ENCODE measurements at regions not wholly inside any gene's neighbourhood (a gene's known extent, or its start where the extent isn't known, plus 50 kb on each side); places are given as distances from the start of the nearest gene placed in this dataset.
"Not testable (repeated sequence)": the region's sequence is repeated elsewhere in the genome, so short reads cannot be mapped to it uniquely, and the experiment has no call there.

DNA sequence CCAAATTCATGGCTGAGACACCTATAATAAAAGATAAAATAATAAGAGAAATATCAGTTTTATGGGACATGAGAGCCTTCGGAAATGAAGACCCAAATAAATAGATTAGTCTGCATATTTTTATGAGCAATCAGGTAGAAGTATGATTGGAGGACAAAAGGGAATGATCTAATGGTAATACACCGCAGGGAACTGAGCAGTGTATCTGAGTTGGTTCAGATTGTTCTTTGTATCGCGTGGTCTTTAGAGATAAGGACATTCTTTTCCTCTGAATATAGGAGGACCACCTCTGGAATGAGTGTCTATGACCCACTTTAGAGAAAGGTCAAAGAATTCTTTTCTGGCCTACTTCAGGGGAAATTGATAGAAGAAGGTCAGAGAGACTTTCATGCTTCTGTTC lies 801.8 kb upstream of the CHD1 start:
- POLR2A ChIA-PET; H3K9me3 Mint-ChIP-seq (ENCODE audit: insufficient read depth); H3K4me3 Mint-ChIP-seq; DNase-seq; ATAC-seq; H3K36me3 Mint-ChIP-seq (ENCODE audit: low read depth); CTCF ChIA-PET; H3K27ac Mint-ChIP-seq; H3K27me3 Mint-ChIP-seq (ENCODE audit: low read depth); H3K4me1 Mint-ChIP-seq (ENCODE audit: low read depth): not testable (repeated sequence)

- H3K4me3 Mint-ChIP-seq: no peak overlapping the region
- no peaks in the 10 kb centered on the region for H3K27me3 Mint-ChIP-seq (ENCODE audit: low read depth)
- ATAC-seq (no peak), DNase-seq (no peak)
- ChIA-PET CTCF (no interaction called here), POLR2A (no interaction called here)
- H3K27ac Mint-ChIP-seq: no peak overlapping the region
- no peaks in the 10 kb centered on the region for H3K4me1 Mint-ChIP-seq (ENCODE audit: low read depth)
- no peaks in the 10 kb centered on the region for H3K9me3 Mint-ChIP-seq (ENCODE audit: insufficient read depth)
- no peaks in the 10 kb centered on the region for H3K36me3 Mint-ChIP-seq (ENCODE audit: low read depth)
Measured at GRCh38 chr5:99724732-99725290, 796.0 kb upstream of the CHD1 start.

- ATAC-seq (no peak), DNase-seq (no peak)
- POLR2A ChIA-PET: no interaction called here
- Mint-ChIP-seq H3K9me3 (ENCODE audit: insufficient read depth) (no peaks in the 10 kb centered on the region), H3K4me3 (no peak overlapping the region), H3K27ac (no peak overlapping the region), H3K27me3 (ENCODE audit: low read depth) (no peaks in the 10 kb centered on the region), H3K36me3 (ENCODE audit: low read depth) (no peaks in the 10 kb centered on the region), H3K4me1 (ENCODE audit: low read depth) (no peaks in the 10 kb centered on the region)
- CTCF ChIA-PET: no interaction called here
Measured at GRCh38 chr5:99721506-99721905, 792.7 kb upstream of the CHD1 start.

DNA sequence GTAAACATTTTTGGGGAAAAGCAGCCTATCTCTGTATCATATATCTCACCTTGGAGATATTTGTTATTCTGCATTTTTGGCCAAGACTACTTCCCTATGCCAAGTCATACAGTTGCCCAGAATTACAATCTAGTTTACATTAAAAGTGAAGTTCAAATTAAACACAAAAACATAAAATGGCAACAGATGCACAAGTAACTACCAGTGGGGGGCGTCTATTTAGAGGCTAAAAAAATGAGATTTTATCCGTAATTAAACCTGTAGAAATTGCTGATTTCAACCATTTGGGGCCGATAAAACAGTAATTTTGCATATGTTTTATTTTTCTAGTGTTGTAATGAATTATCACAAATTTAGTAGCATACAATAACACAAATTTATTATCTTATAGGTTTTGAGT lies 787.1 kb upstream of the CHD1 start:
- ChIA-PET POLR2A (no interaction called here), CTCF (no interaction called here)
- no peaks in the 10 kb centered on the region for H3K4me1 Mint-ChIP-seq (ENCODE audit: low read depth)
- DNase-seq (no peak), ATAC-seq (no peak)
- H3K4me3 Mint-ChIP-seq: no peak overlapping the region
- no peaks in the 10 kb centered on the region for H3K36me3 Mint-ChIP-seq (ENCODE audit: low read depth)
- no peaks in the 10 kb centered on the region for H3K9me3 Mint-ChIP-seq (ENCODE audit: insufficient read depth)
- H3K27me3 Mint-ChIP-seq (ENCODE audit: low read depth): no peaks in the 10 kb centered on the region
- H3K27ac Mint-ChIP-seq: no peak overlapping the region

- DNase-seq (no peak), ATAC-seq (no peak)
- H3K27ac Mint-ChIP-seq: no peak overlapping the region
- H3K9me3 Mint-ChIP-seq (ENCODE audit: insufficient read depth): no peaks in the 10 kb centered on the region
- no peaks in the 10 kb centered on the region for H3K4me1 Mint-ChIP-seq (ENCODE audit: low read depth)
- POLR2A ChIA-PET: no interaction called here
- CTCF ChIA-PET: no interaction called here
- H3K27me3 Mint-ChIP-seq (ENCODE audit: low read depth): no peaks in the 10 kb centered on the region
- H3K4me3 Mint-ChIP-seq: no peak overlapping the region
- no peaks in the 10 kb centered on the region for H3K36me3 Mint-ChIP-seq (ENCODE audit: low read depth)
Measured at GRCh38 chr5:99706160-99706559, 777.4 kb upstream of the CHD1 start.

DNA sequence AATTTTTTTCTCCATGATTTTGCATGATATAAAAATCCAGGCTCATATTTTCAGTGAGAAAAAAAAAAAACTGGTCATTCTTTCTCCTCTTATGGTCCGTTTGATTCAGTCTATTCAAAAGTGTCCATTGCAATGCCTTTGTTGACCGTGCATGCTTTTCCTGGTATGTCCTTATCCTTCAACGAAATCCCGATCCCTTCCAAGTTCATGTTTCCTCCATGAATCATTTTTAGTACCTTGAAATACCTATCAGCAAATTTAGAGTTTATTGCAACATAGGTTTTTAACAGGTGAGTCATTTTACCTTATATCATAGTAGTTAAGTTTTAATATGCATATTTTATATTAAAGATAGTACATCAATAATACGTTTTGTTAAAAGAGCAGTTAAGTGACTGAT lies 773.8 kb upstream of the CHD1 start:
- H3K36me3 Mint-ChIP-seq (ENCODE audit: low read depth): no peaks in the 10 kb centered on the region
- CTCF ChIA-PET: no interaction called here
- no peak overlapping the region for H3K27ac Mint-ChIP-seq
- POLR2A ChIA-PET: no interaction called here
- H3K27me3 Mint-ChIP-seq (ENCODE audit: low read depth): no peaks in the 10 kb centered on the region
- no peaks in the 10 kb centered on the region for H3K4me1 Mint-ChIP-seq (ENCODE audit: low read depth)
- DNase-seq (no peak), ATAC-seq (no peak)
- H3K4me3 Mint-ChIP-seq: no peak overlapping the region
- no peaks in the 10 kb centered on the region for H3K9me3 Mint-ChIP-seq (ENCODE audit: insufficient read depth)

- ATAC-seq (no peak), DNase-seq (no peak)
- no peaks in the 10 kb centered on the region for H3K4me1 Mint-ChIP-seq (ENCODE audit: low read depth)
- no peaks in the 10 kb centered on the region for H3K36me3 Mint-ChIP-seq (ENCODE audit: low read depth)
- no peaks in the 10 kb centered on the region for H3K9me3 Mint-ChIP-seq (ENCODE audit: insufficient read depth)
- H3K27ac Mint-ChIP-seq: no peak overlapping the region
- H3K4me3 Mint-ChIP-seq: no peak overlapping the region
- ChIA-PET POLR2A (no interaction called here), CTCF (no interaction called here)
- no peaks in the 10 kb centered on the region for H3K27me3 Mint-ChIP-seq (ENCODE audit: low read depth)
Measured at GRCh38 chr5:99694884-99695283, 766.1 kb upstream of the CHD1 start.

GRCh38 chr5:99686538-99686937 lies 757.7 kb upstream of the CHD1 start:
- Mint-ChIP-seq H3K4me1 (ENCODE audit: low read depth) (no peaks in the 10 kb centered on the region), H3K27me3 (ENCODE audit: low read depth) (no peaks in the 10 kb centered on the region), H3K27ac (no peak overlapping the region), H3K9me3 (ENCODE audit: insufficient read depth) (peaks cover 15% of the 10 kb centered on the region), H3K4me3 (no peak overlapping the region), H3K36me3 (ENCODE audit: low read depth) (no peaks in the 10 kb centered on the region)
- ChIA-PET CTCF (no interaction called here), POLR2A (no interaction called here)
- DNase-seq (no peak), ATAC-seq (no peak)

- ChIA-PET CTCF (no interaction called here), POLR2A (no interaction called here)
- DNase-seq (no peak), ATAC-seq (no peak)
- Mint-ChIP-seq H3K36me3 (ENCODE audit: low read depth) (no peaks in the 10 kb centered on the region), H3K27me3 (ENCODE audit: low read depth) (no peaks in the 10 kb centered on the region), H3K27ac (no peak overlapping the region), H3K4me1 (ENCODE audit: low read depth) (no peaks in the 10 kb centered on the region), H3K9me3 (ENCODE audit: insufficient read depth) (peaks cover 3% of the 10 kb centered on the region), H3K4me3 (no peak overlapping the region)
Measured at GRCh38 chr5:99675974-99676373, 747.2 kb upstream of the CHD1 start.

GRCh38 chr5:99674101-99674500 lies 745.3 kb upstream of the CHD1 start:
- no peaks in the 10 kb centered on the region for H3K4me1 Mint-ChIP-seq (ENCODE audit: low read depth)
- no peak for ATAC-seq
- no peak for DNase-seq
- ChIA-PET POLR2A (no interaction called here), CTCF (no interaction called here)
- H3K4me3 Mint-ChIP-seq: no peak overlapping the region
- no peaks in the 10 kb centered on the region for H3K9me3 Mint-ChIP-seq (ENCODE audit: insufficient read depth)
- no peaks in the 10 kb centered on the region for H3K36me3 Mint-ChIP-seq (ENCODE audit: low read depth)
- H3K27ac Mint-ChIP-seq: no peak overlapping the region
- H3K27me3 Mint-ChIP-seq (ENCODE audit: low read depth): no peaks in the 10 kb centered on the region

GRCh38 chr5:99664972-99665371 lies 736.2 kb upstream of the CHD1 start:
- Mint-ChIP-seq H3K4me3 (no peak overlapping the region), H3K9me3 (ENCODE audit: insufficient read depth) (peaks cover 5% of the 10 kb centered on the region), H3K36me3 (ENCODE audit: low read depth) (no peaks in the 10 kb centered on the region), H3K27ac (no peak overlapping the region), H3K4me1 (ENCODE audit: low read depth) (no peaks in the 10 kb centered on the region), H3K27me3 (ENCODE audit: low read depth) (no peaks in the 10 kb centered on the region)
- DNase-seq: no peak
- no peak for ATAC-seq
- CTCF ChIA-PET: no interaction called here
- POLR2A ChIA-PET: no interaction called here

DNA sequence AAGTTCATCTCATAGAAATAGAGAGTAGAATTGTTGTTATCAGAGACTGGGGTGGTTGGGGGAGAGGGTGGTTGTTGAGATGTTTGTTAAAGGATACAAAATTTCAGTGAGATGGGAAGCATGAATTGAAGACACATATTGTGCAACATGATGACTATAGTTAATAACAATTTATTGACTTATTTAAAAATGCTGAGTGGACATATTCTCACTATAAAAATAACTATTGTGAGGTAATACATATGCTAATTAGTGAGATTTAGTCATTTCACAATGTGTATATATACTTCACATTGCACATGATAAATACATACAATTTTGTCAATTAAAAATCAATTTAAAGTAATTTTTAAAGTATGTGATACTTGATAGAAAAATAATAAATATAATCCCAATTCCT lies 722.5 kb upstream of the CHD1 start:
- Mint-ChIP-seq H3K9me3 (ENCODE audit: insufficient read depth) (peaks cover 8% of the 10 kb centered on the region), H3K36me3 (ENCODE audit: low read depth) (no peaks in the 10 kb centered on the region), H3K27me3 (ENCODE audit: low read depth) (no peaks in the 10 kb centered on the region), H3K27ac (no peak overlapping the region), H3K4me3 (no peak overlapping the region), H3K4me1 (ENCODE audit: low read depth) (no peaks in the 10 kb centered on the region)
- POLR2A ChIA-PET: no interaction called here
- DNase-seq: no peak
- no peak for ATAC-seq
- CTCF ChIA-PET: no interaction called here

DNA sequence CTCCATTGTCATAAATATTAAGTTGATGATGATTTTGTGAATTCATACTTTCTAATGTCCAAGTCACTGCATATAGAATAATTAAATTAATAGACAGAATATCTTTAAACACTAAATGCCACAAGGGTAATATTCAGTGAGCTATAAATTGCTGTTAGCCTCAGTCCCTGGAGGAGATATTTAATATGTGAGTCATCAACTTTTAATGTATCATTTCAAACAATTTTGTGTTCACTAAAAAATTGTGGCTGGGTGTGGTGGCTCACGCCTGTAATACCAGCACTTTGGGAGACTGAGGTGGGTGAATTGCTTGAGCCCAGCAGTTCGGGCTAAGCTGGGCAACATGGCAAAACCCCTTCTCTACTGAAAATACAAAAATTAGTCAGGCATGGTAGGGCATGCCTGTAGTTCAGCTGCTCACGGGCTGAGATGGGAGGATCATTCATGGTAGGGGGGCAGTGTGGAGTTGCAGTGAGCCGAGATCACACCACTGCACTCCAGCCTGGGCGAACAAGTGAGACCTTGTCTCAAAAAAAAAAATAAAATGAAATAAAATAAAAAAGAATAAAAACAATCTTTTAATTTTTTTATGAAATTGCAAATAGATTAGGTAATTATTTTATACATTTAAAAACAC lies 717.3 kb upstream of the CHD1 start:
- no peak overlapping the region for H3K27ac Mint-ChIP-seq
- H3K4me3 Mint-ChIP-seq: no peak overlapping the region
- peaks cover 8% of the 10 kb centered on the region for H3K9me3 Mint-ChIP-seq (ENCODE audit: insufficient read depth)
- no peaks in the 10 kb centered on the region for H3K4me1 Mint-ChIP-seq (ENCODE audit: low read depth)
- DNase-seq (no peak), ATAC-seq (no peak)
- no peaks in the 10 kb centered on the region for H3K36me3 Mint-ChIP-seq (ENCODE audit: low read depth)
- POLR2A ChIA-PET: no interaction called here
- CTCF ChIA-PET: no interaction called here
- H3K27me3 Mint-ChIP-seq (ENCODE audit: low read depth): no peaks in the 10 kb centered on the region

All from activated CD8-positive, alpha-beta T cell treated with anti-CD3 and anti-CD28 coated beads, Interleukin-2, amount 10 ng/mL, durations not matched to agents 7 days and 5 days (primary cell).